NB4 (cell line): ENCODE measurements at regions not wholly inside any gene's neighbourhood (a gene's known extent, or its start where the extent isn't known, plus 50 kb on each side); places are given as distances from the start of the nearest gene placed in this dataset.

Source experiments
- POLR2A ChIP-seq: IDR thresholded peaks from 2 replicates; pipeline ENCODE4 v1.6.1; 2011; ENCODE audit warnings: mild to moderate bottlenecking; ENCODE audit not compliant: insufficient read length; ENCODE audit errors: extremely low read depth
- TF ChIP-seq, protein P1 (sequence below): IDR thresholded peaks from one replicate; pipeline ENCODE4 v1.5.1; 2012; ENCODE audit warnings: low read depth, low read length
- TF ChIP-seq, protein P2 (sequence below): IDR thresholded peaks from 2 replicates; pipeline ENCODE4 v1.6.1; 2011; ENCODE audit warnings: low read depth, low read length

DNA sequence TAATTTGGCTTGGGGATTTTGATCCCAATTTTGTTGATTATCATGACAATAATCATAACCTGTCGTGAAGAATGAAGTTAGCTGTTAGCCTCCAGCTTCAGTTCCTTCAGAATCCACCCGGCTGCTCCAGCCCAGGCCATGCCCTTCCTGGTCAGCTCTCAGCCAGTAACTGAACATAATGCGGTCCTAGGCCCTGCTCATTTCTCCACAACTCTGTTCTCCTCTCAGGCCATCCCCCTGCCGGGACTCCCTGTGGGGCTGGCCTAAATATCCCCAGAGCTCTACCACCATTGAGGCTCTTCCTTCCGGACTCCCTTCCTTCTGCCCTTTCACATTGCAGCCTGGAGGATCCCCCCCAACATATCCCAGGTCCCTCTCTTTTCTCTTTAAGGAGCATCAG is 833.4 kb upstream of the GOT2 start:
- TF ChIP-seq, protein P1, sequence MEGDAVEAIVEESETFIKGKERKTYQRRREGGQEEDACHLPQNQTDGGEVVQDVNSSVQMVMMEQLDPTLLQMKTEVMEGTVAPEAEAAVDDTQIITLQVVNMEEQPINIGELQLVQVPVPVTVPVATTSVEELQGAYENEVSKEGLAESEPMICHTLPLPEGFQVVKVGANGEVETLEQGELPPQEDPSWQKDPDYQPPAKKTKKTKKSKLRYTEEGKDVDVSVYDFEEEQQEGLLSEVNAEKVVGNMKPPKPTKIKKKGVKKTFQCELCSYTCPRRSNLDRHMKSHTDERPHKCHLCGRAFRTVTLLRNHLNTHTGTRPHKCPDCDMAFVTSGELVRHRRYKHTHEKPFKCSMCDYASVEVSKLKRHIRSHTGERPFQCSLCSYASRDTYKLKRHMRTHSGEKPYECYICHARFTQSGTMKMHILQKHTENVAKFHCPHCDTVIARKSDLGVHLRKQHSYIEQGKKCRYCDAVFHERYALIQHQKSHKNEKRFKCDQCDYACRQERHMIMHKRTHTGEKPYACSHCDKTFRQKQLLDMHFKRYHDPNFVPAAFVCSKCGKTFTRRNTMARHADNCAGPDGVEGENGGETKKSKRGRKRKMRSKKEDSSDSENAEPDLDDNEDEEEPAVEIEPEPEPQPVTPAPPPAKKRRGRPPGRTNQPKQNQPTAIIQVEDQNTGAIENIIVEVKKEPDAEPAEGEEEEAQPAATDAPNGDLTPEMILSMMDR = no peak
- TF ChIP-seq POLR2A = no peak
- TF ChIP-seq, protein P2, sequence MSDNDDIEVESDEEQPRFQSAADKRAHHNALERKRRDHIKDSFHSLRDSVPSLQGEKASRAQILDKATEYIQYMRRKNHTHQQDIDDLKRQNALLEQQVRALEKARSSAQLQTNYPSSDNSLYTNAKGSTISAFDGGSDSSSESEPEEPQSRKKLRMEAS = no peak
